ENCODE measurements at regions not wholly inside any gene's neighbourhood (a gene's known extent, or its start where the extent isn't known, plus 50 kb on each side); places are given as distances from the start of the nearest gene placed in this dataset.
A peak's percentile ranks its signal among the peaks of the same experiment; 100 is the strongest.
"Not testable (repeated sequence)": the region's sequence is repeated elsewhere in the genome, so short reads cannot be mapped to it uniquely, and the experiment has no call there.

- DNase-seq = no peak
These were observed 506.2 kb upstream of the SLC35B3 start for GRCh38 chr6:8941577-8941976.

GRCh38 chr6:8940356-8940755, 505.0 kb upstream of the SLC35B3 start:
- peak; percentile 1 for DNase-seq

DNA sequence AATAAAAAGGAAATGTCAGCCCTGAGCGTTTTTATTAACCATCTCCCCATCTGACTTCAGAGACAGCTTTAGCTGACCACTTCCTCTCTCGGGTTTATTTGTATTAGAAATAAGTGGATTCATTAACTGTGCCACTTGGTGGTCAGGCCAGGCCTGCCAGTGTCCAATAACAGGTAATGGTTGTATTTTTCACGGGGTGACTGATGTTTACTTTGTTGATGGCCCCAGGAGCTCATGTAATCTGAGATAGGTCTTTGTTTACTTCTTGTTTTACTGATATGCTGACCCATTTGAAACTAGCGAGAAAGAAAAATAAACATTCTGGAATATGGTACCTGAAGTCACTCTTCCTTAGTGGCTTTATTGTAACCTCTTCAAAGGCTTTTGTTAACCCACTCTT, 504.3 kb upstream of the SLC35B3 start:
- peak; percentile 0 for DNase-seq

DNA sequence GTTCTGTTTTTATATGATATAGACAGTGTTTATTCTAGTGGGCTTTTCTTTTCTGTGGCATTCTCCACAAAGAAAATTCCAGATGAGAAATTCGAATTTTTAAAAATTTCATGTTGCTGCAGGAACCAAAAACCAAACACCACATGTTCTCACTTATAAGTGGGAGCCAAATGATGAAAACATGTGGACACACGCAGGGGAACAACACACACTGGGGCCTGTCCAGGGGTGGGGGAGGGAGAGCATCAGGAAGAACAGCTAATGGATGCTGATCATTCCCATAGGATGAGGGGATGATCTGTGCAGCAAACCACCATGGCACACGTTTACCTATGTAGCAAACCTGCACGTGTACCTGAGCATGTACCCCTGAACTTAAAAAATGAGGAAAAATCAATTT, 499.0 kb upstream of the SLC35B3 start:
- DNase-seq = no peak

- DNase-seq = no peak
These were observed 494.7 kb upstream of the SLC35B3 start for GRCh38 chr6:8930009-8930408.

- DNase-seq = not testable (repeated sequence)
These were observed 484.9 kb upstream of the SLC35B3 start for GRCh38 chr6:8920244-8920643.

- no peak for DNase-seq
These were observed 482.9 kb upstream of the SLC35B3 start for GRCh38 chr6:8918196-8918595.

DNA sequence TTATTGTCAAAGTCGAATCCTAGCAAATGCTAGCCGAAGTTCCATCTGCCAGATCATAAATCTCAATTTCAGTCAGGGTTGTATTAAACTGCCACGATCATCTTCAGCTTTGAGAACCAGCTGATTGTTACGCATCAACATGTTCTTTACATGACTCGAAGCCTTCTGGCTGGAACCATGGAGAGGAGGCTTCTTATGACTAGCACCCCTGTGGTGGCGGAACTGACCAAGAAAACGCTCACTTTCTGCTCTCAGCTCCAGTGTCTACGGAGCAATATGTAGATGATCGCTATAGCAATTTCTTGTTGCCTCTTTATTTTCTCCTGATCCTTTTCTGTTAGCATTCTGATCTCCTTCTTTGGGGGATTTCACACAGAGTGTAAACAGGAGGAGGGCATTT, 479.4 kb upstream of the SLC35B3 start:
- no peak for DNase-seq

DNA sequence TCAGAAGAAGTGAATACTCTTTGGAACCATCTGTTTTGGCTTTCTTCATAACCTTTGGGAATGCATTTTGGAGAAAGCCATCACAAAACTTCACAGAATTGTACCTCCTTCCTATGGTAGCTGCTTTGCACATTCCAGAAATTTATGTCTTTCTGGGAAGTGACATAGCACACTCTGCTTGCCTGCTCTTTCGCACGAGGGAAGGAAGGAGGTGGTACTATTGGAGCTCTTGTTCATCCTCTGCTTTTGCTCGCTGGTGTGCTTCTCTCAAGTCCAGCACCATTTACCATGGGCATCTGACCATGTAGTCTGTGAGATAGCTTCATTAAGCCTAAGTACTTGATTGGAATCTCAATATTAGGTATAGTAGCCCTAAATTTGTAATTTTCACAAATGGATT, 473.3 kb upstream of the SLC35B3 start:
- DNase-seq = no peak

GRCh38 chr6:8906699-8907098, 471.4 kb upstream of the SLC35B3 start:
- DNase-seq = no peak

DNA sequence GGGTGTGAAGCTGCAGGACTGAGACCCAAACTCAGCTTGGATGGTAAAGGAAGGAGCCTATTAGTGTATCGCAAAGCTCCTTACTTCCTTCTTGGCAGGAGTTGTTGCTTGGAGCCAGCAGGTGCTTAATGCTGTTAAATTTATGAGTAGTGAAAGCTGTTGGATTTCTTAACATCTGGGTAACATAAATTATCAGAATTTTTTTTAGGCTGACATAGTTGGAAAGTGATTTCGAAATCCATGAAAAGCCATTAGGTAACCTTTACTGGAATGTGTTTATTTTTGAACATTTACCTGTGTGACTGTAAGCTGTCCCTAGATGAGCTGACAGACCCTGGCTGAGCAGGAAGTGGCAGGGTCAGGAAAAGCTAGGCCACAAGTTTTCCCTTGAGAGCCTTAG, 470.4 kb upstream of the SLC35B3 start:
- no peak for DNase-seq

DNA sequence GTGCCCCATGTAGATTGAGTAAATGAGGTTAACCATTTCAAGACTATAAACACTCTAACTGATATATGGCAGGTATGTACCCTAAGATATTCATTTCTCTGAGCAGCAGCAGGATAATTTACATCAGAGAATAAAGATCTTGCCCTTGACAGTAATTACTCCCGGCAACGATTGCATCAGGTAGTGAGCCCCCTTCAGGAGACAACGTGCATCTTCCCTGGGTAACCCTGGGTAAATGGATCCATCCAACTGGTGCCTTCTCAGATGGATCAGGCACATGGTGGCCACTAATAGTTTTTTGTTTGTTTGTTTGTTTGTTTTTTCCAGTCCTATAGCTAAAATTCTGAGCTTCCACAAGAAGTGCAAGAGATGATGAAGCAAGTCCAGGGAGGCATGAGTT, 469.4 kb upstream of the SLC35B3 start:
- DNase-seq = no peak

DNA sequence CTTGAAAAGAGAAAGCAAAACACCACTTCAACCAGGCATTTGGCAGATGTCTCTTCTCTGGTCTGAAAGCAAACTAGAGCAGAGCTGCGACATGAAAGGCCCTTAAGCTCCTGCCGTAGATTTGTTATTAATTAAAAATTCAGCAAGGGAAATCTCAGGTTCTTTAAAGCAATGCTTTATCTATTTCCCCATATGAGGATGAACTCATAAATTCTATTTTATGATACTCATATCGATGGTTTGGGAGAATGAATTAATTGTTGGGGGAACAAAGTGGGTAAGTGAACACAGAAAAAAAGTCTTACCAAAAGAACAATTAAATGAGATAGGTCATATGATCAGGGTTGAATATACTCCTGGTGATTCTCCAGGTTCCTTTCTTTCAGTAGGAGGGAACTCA, 464.7 kb upstream of the SLC35B3 start:
- no peak for DNase-seq

DNA sequence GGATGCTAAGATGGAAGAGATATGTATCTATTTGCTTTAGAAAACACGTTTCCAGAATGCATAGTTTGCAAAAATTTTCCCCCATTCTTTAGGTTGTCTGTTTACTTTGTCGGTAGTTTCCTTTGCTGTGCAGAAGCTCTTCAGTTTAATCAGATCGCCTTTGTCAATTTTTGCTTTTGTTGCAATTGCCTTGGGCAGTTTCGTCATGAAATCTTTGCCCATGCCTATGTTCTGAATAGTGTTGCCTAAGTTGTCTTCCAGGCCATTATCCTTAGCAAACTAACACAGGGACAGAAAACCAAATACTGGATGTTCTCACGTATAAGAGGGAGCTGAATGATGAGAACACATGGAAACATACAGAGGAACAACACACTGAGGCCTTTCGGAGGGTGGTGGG, 454.2 kb upstream of the SLC35B3 start:
- DNase-seq = no peak

DNA sequence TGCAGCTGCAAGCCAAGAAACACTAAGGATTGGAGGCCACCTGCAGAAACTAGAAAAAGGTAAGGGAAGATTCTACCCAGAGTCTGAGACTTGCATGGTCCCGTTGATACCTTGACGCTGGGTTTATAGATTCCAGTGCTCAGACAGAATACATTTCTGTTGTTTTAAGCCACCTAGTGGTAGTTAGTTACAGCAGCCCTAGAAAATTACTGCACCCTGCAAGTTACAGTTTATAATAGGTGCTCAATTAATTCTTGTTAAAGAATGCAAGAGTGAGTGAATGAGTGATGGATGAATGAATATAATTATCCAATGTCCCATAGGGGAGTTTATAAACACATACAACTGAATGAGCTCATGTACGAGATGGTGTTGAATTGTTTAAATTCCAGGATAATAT, 453.1 kb upstream of the SLC35B3 start:
- no peak for DNase-seq

DNA sequence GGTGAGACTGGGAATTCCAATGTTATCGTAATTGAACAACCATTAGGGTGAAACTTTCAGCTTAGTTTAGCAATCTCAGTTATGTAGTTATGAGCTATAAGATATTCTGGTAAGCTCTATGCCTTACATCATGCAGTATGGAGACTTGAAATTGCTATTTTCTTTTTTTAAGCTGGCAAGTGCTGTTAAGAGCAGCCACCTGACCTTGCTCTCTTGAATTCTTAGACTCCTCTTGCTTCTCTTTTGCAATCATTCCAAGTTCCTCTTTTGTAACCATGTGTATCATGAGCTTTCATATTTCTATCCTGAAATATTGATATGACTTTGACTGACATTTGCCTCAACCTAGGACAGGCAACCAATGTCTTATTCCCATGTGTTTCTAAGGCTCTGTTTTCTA, 446.3 kb upstream of the SLC35B3 start:
- DNase-seq = no peak

DNA sequence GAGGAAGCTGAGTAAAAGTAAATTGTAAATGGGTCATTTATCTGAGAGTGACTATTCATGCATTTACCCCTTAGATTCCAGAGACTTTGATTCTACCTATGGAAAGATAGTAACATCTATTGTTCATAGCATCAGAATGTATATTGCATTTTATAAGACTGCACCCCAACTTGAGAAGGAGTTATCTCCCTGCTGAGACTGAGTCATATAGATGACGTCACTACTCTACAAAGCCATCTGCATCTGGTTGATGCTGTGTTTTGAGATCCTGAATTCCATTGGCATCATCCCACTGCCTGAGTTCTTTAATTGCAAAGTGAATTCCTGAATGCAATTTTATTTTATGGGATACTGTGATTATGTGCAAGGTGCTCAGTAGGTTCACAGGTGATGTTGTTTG, 444.0 kb upstream of the SLC35B3 start:
- DNase-seq = no peak

DNA sequence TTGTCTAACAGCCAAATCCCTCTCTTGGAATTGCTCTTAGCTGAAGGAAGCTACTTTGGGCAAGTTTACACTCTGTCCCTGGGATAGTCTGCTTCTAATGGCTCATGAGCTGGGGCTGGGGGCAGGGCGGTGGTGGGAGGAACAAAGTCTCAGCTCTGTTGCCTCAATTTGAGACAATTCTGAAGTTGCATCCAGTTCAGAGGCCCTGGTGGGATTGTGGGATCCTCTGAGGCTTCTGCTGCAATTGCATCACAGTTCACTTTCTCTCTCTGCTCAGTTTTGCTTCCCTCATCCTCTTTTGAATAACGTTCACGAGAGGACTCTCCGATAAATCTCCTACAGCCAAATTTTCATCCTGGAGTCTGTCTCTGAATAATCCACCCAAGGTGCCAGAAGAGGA, 440.6 kb upstream of the SLC35B3 start:
- DNase-seq = no peak

DNA sequence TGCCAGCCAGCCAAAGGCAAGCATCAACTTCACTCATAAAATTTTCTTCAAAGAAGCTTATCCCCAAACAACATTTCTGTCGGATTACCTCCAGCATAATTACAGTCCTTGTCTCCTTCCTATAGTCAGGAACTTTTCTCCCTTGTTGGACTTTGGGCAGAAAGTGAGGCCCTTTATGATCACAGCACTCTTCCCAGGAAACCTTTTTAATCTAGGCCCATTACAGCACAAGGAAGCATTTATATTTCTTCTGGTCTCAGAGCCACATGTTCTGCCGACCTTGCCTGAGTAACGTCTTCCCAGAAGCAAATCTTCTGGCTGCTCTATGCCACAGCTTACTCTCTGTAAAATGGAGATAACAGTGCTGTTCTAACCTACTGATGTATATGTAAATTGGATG, 437.2 kb upstream of the SLC35B3 start:
- no peak for DNase-seq

GRCh38 chr6:8865451-8865850, 430.1 kb upstream of the SLC35B3 start:
- no peak for DNase-seq

GRCh38 chr6:8860671-8861070, 425.3 kb upstream of the SLC35B3 start:
- no peak for DNase-seq

- DNase-seq = no peak
These were observed 424.2 kb upstream of the SLC35B3 start for GRCh38 chr6:8859501-8859900.

GRCh38 chr6:8858854-8859331, 423.5 kb upstream of the SLC35B3 start:
- DNase-seq = no peak

GRCh38 chr6:8857160-8857559, 421.8 kb upstream of the SLC35B3 start:
- DNase-seq = no peak

- DNase-seq = no peak
These were observed 420.1 kb upstream of the SLC35B3 start for GRCh38 chr6:8855411-8855810.

- DNase-seq = no peak
These were observed 417.0 kb upstream of the SLC35B3 start for GRCh38 chr6:8852332-8852731.

Measured in NCI-H345 (cell line).